AG20443 (cell line): ENCODE measurements at regions not wholly inside any gene's neighbourhood (a gene's known extent, or its start where the extent isn't known, plus 50 kb on each side); places are given as distances from the start of the nearest gene placed in this dataset.
A peak's percentile ranks its signal among the peaks of the same experiment; 100 is the strongest.

Experiments used
- DNase-seq: peaks from one replicate; pipeline ENCODE4 v3.0.0; 2012; ENCODE audit warnings: low spot score, mixed read lengths

GRCh38 chr5:158301186-158301585, 442.2 kb upstream of the CLINT1 start:
- DNase-seq = no peak

GRCh38 chr5:158300256-158300655, 441.3 kb upstream of the CLINT1 start:
- no peak for DNase-seq

- DNase-seq = no peak
Measured at GRCh38 chr5:158297002-158297527, 438.1 kb upstream of the CLINT1 start.

GRCh38 chr5:158294701-158295100, 435.8 kb upstream of the CLINT1 start:
- no peak for DNase-seq

- no peak for DNase-seq
Measured at GRCh38 chr5:158292981-158293380, 434.0 kb upstream of the CLINT1 start.

- DNase-seq = no peak
Measured at GRCh38 chr5:158289967-158290366, 431.0 kb upstream of the CLINT1 start.

- no peak for DNase-seq
Measured at GRCh38 chr5:158288272-158288657, 429.3 kb upstream of the CLINT1 start.

GRCh38 chr5:158287643-158288271, 428.8 kb upstream of the CLINT1 start:
- peak; percentile 21 for DNase-seq

GRCh38 chr5:158286827-158287226, 427.9 kb upstream of the CLINT1 start:
- peak; percentile 11 for DNase-seq

GRCh38 chr5:158285698-158286097, 426.8 kb upstream of the CLINT1 start:
- no peak for DNase-seq

- DNase-seq = no peak
Measured at GRCh38 chr5:158284242-158284641, 425.3 kb upstream of the CLINT1 start.

- DNase-seq = no peak
Measured at GRCh38 chr5:158283397-158283796, 424.5 kb upstream of the CLINT1 start.

GRCh38 chr5:158278216-158278925, 419.4 kb upstream of the CLINT1 start:
- no peak for DNase-seq

- no peak for DNase-seq
Measured at GRCh38 chr5:158277276-158277675, 418.3 kb upstream of the CLINT1 start.

GRCh38 chr5:158276692-158277091, 417.7 kb upstream of the CLINT1 start:
- DNase-seq = no peak

- DNase-seq = no peak
Measured at GRCh38 chr5:158275511-158275910, 416.6 kb upstream of the CLINT1 start.

- DNase-seq = no peak
Measured at GRCh38 chr5:158273035-158273434, 414.1 kb upstream of the CLINT1 start.

GRCh38 chr5:158272409-158272808, 413.5 kb upstream of the CLINT1 start:
- DNase-seq = no peak

GRCh38 chr5:158270996-158271554, 412.1 kb upstream of the CLINT1 start:
- DNase-seq = no peak

GRCh38 chr5:158268286-158268685, 409.3 kb upstream of the CLINT1 start:
- DNase-seq = no peak

- DNase-seq = no peak
Measured at GRCh38 chr5:158267228-158267627, 408.3 kb upstream of the CLINT1 start.

GRCh38 chr5:158265931-158266700, 407.2 kb upstream of the CLINT1 start:
- no peak for DNase-seq

- no peak for DNase-seq
Measured at GRCh38 chr5:158265346-158265745, 406.4 kb upstream of the CLINT1 start.
